Karpas-422 (cell line): ENCODE measurements at regions not wholly inside any gene's neighbourhood (a gene's known extent, or its start where the extent isn't known, plus 50 kb on each side); places are given as distances from the start of the nearest gene placed in this dataset.
"Not testable (repeated sequence)": the region's sequence is repeated elsewhere in the genome, so short reads cannot be mapped to it uniquely, and the experiment has no call there.

Experiments
- DNase-seq: peaks from one replicate; pipeline ENCODE4 v3.0.0-alpha.2; 2015
- H2AFZ ChIP-seq: fragments of 200-600 bp; sonication (generic); 2 replicates; pipeline ENCODE4 v1.6.1; 2014; ENCODE audit warnings: antibody characterized with exemption, low read length, mixed read lengths
- H3K27ac ChIP-seq: fragments of 200-600 bp; sonication (generic); 2 replicates; pipeline ENCODE4 v1.5.1; 2014; ENCODE audit warnings: mild to moderate bottlenecking, low read length, moderate library complexity
- H3K27me3 ChIP-seq: fragments of 200-600 bp; sonication (generic); 2 replicates; pipeline ENCODE4 v1.6.1; 2014; ENCODE audit warnings: low read length, mixed read lengths
- H3K36me3 ChIP-seq: fragments of 200-600 bp; sonication (generic); 2 replicates; pipeline ENCODE4 v1.6.1; 2014; ENCODE audit warnings: low read length, mixed read lengths; ENCODE audit not compliant: insufficient read depth
- H3K4me1 ChIP-seq: fragments of 200-600 bp; sonication (generic); 2 replicates; pipeline ENCODE4 v1.6.1; 2014; ENCODE audit warnings: mild to moderate bottlenecking, low read length, mixed read lengths
- H3K4me2 ChIP-seq: fragments of 200-600 bp; sonication (generic); 2 replicates; pipeline ENCODE4 v1.6.1; 2014; ENCODE audit warnings: low read length, low read depth, mild to moderate bottlenecking; ENCODE audit not compliant: poor library complexity, severe bottlenecking
- H3K4me3 ChIP-seq: fragments of 200-600 bp; sonication (generic); 2 replicates; pipeline ENCODE4 v1.5.1; 2014; ENCODE audit warnings: mild to moderate bottlenecking, antibody characterized with exemption, low read length, mixed read lengths
- H3K79me2 ChIP-seq: fragments of 200-600 bp; sonication (generic); 2 replicates; pipeline ENCODE4 v1.6.1; 2014; ENCODE audit warnings: mild to moderate bottlenecking, low read length, mixed read lengths
- H3K9ac ChIP-seq: fragments of 200-600 bp; sonication (generic); 2 replicates; pipeline ENCODE4 v1.6.0; 2014; ENCODE audit warnings: low read length
- H3K9me2 ChIP-seq: fragments of 200-600 bp; sonication (generic), shearing (Covaris generic); replicated peaks from 2 replicates; pipeline ENCODE4 v1.6.0; 2014; ENCODE audit warnings: mild to moderate bottlenecking, low read length, moderate library complexity; ENCODE audit not compliant: insufficient read depth
- H3K9me3 ChIP-seq: fragments of 300-700, 200-600 bp; sonication (generic); 2 replicates; pipeline ENCODE4 v1.6.1; 2014; ENCODE audit warnings: low read length, mixed read lengths
- H4K20me1 ChIP-seq: fragments of 200-600 bp; sonication (generic); 2 replicates; pipeline ENCODE4 v1.6.1; 2014; ENCODE audit warnings: mild to moderate bottlenecking, antibody characterized with exemption, low read length, low read depth; ENCODE audit not compliant: insufficient read depth

GRCh38 chr16:35574454-35575431 is 2115.3 kb downstream of the TP53TG3F start:
- Histone ChIP-seq H3K9me3 (peaks cover 30% of the 10 kb centered on the region), H3K4me2 (no peak overlapping the region), H3K79me2 (no peaks in the 10 kb centered on the region), H4K20me1 (no peaks in the 10 kb centered on the region), H3K27me3 (no peaks in the 10 kb centered on the region), H3K4me1 (no peaks in the 10 kb centered on the region), H3K36me3 (no peaks in the 10 kb centered on the region), H3K27ac (no peak overlapping the region), H3K9me2 (no peaks in the 10 kb centered on the region), H3K9ac (no peak overlapping the region), H3K4me3 (no peak overlapping the region), H2AFZ (no peak overlapping the region)
- DNase-seq, result no peak

- H3K4me2 ChIP-seq, result no peak overlapping the region
- no peak overlapping the region for H3K4me3 ChIP-seq
- no peak overlapping the region for H3K9ac ChIP-seq
- H4K20me1 ChIP-seq, result no peaks in the 10 kb centered on the region
- peaks cover 27% of the 10 kb centered on the region for H3K9me3 ChIP-seq
- DNase-seq, result no peak
- H3K36me3 ChIP-seq, result no peaks in the 10 kb centered on the region
- H2AFZ ChIP-seq, result no peak overlapping the region
- no peak overlapping the region for H3K27ac ChIP-seq
- H3K4me1 ChIP-seq, result no peaks in the 10 kb centered on the region
- H3K79me2 ChIP-seq, result no peaks in the 10 kb centered on the region
- no peaks in the 10 kb centered on the region for H3K27me3 ChIP-seq
- no peaks in the 10 kb centered on the region for H3K9me2 ChIP-seq
These were observed 2116.0 kb downstream of the TP53TG3F start for GRCh38 chr16:35575432-35575821.

GRCh38 chr16:35585411-35585810 is 2126.0 kb downstream of the TP53TG3F start:
- Histone ChIP-seq H3K4me3 (no peak overlapping the region), H3K27ac (no peak overlapping the region), H3K27me3 (no peaks in the 10 kb centered on the region), H3K9me3 (peaks cover 24% of the 10 kb centered on the region), H3K79me2 (no peaks in the 10 kb centered on the region), H4K20me1 (no peaks in the 10 kb centered on the region), H2AFZ (no peak overlapping the region), H3K4me1 (no peaks in the 10 kb centered on the region), H3K9me2 (no peaks in the 10 kb centered on the region), H3K9ac (no peak overlapping the region), H3K4me2 (no peak overlapping the region), H3K36me3 (no peaks in the 10 kb centered on the region)
- no peak for DNase-seq

- peaks cover 26% of the 10 kb centered on the region for H3K9me3 ChIP-seq
- H3K9ac ChIP-seq, H4K20me1 ChIP-seq, H3K4me3 ChIP-seq, H3K4me1 ChIP-seq, H3K4me2 ChIP-seq, H3K9me2 ChIP-seq, H3K27me3 ChIP-seq, H2AFZ ChIP-seq, H3K79me2 ChIP-seq, H3K27ac ChIP-seq, H3K36me3 ChIP-seq: not testable (repeated sequence)
- peak; percentile 49 for DNase-seq
These were observed 2131.5 kb downstream of the TP53TG3F start for GRCh38 chr16:35590913-35591312.

GRCh38 chr16:35596467-35596866 is 2137.1 kb downstream of the TP53TG3F start:
- peaks cover 22% of the 10 kb centered on the region for H3K9me3 ChIP-seq
- H3K4me1 ChIP-seq, result no peaks in the 10 kb centered on the region
- H3K4me3 ChIP-seq, result no peak overlapping the region
- DNase-seq, result no peak
- H3K4me2 ChIP-seq, result no peak overlapping the region
- H3K27ac ChIP-seq, result no peak overlapping the region
- H3K36me3 ChIP-seq, result no peaks in the 10 kb centered on the region
- no peaks in the 10 kb centered on the region for H3K79me2 ChIP-seq
- no peaks in the 10 kb centered on the region for H4K20me1 ChIP-seq
- H3K9me2 ChIP-seq, result no peaks in the 10 kb centered on the region
- H2AFZ ChIP-seq, result no peak overlapping the region
- H3K27me3 ChIP-seq, result no peaks in the 10 kb centered on the region
- H3K9ac ChIP-seq, result no peak overlapping the region

- no peak overlapping the region for H3K4me2 ChIP-seq
- H2AFZ ChIP-seq, result no peak overlapping the region
- H3K36me3 ChIP-seq, result no peaks in the 10 kb centered on the region
- H3K79me2 ChIP-seq, result no peaks in the 10 kb centered on the region
- H3K4me1 ChIP-seq, result no peaks in the 10 kb centered on the region
- H3K9me2 ChIP-seq, result no peaks in the 10 kb centered on the region
- H3K9me3 ChIP-seq, result peaks cover 16% of the 10 kb centered on the region
- H3K27ac ChIP-seq, result no peak overlapping the region
- no peaks in the 10 kb centered on the region for H4K20me1 ChIP-seq
- no peaks in the 10 kb centered on the region for H3K27me3 ChIP-seq
- H3K4me3 ChIP-seq, result no peak overlapping the region
- no peak for DNase-seq
- no peak overlapping the region for H3K9ac ChIP-seq
These were observed 2139.4 kb downstream of the TP53TG3F start for GRCh38 chr16:35598696-35599332.

GRCh38 chr16:35599429-35600160 is 2140.2 kb downstream of the TP53TG3F start:
- H4K20me1 ChIP-seq, result no peaks in the 10 kb centered on the region
- H3K9me2 ChIP-seq, result no peaks in the 10 kb centered on the region
- no peak overlapping the region for H3K4me2 ChIP-seq
- H3K4me1 ChIP-seq, result no peaks in the 10 kb centered on the region
- no peaks in the 10 kb centered on the region for H3K79me2 ChIP-seq
- H3K9ac ChIP-seq, result no peak overlapping the region
- H3K36me3 ChIP-seq, result no peaks in the 10 kb centered on the region
- no peak overlapping the region for H3K27ac ChIP-seq
- no peak for DNase-seq
- peaks cover 14% of the 10 kb centered on the region for H3K9me3 ChIP-seq
- H3K4me3 ChIP-seq, result no peak overlapping the region
- H3K27me3 ChIP-seq, result no peaks in the 10 kb centered on the region
- no peak overlapping the region for H2AFZ ChIP-seq

GRCh38 chr16:35600161-35600555 is 2140.7 kb downstream of the TP53TG3F start:
- H3K4me2 ChIP-seq, DNase-seq, H4K20me1 ChIP-seq, H3K9me2 ChIP-seq, H3K79me2 ChIP-seq, H3K4me1 ChIP-seq, H3K9ac ChIP-seq, H3K4me3 ChIP-seq, H3K27me3 ChIP-seq, H3K36me3 ChIP-seq, H3K27ac ChIP-seq, H2AFZ ChIP-seq: not testable (repeated sequence)
- peaks cover 20% of the 10 kb centered on the region for H3K9me3 ChIP-seq
